CD4-positive, alpha-beta T cell treated with Interleukin-21 for 1 hour (primary cell): ENCODE measurements at regions not wholly inside any gene's neighbourhood (a gene's known extent, or its start where the extent isn't known, plus 50 kb on each side); places are given as distances from the start of the nearest gene placed in this dataset.

Experiments used
- DNase-seq: peaks from one replicate; pipeline ENCODE4 v3.0.0-alpha.2; 2020

DNA sequence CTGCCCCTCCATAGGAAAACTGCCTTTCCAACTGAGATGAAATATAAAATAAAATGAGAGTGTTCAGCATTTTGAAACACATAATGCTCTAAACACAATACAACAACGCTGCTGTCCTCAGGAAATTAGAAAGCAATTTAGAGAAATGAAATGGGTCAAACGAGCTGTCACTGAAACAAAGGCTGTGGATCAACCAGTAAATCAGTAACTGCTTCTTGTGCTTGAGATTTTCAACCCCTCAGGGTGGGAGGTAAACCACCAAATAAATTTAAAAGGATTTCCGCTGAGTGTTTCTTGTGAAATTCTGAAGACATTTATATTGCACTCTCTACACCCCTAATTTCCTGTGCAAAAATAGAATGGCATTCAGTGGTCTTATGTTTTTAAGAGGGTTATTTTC, 657.1 kb upstream of the SEL1L start:
- DNase-seq = no peak

DNA sequence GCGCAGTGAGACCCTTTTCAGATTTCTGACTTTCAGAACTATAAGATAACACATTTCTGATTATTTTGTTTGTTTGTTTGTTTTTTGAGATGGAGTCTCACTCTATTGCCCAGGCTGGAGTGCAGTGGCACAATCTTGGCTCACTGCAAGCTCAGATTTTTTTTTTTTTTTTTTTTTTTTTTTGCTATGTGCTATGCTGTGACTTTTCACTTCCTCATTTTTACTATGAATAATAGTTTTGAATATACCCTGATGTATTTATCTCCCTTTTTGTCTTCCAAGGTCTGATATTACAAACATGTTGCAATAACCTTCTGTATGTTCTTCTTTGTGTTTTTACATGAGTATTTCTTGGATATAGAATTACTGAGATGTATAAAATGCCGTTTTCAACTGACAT, 658.7 kb upstream of the SEL1L start:
- no peak for DNase-seq

DNA sequence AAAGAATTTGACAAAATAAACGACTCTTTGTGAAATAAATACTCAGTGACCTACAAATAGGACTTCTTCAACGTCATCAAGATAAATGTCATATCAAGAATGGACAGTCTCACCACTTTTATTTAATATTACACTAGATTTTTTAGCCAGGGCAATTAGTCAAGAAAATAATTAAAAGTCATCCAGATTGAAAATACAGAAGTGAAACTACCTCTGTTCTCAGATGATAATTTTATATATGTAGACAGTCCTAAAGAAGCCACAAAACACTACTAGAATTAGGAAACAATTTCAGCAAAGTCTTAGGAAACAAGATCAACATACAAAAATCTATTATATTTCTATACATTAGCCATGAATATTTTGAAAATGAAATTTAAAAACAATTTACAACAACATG, 689.6 kb upstream of the SEL1L start:
- DNase-seq = no peak

DNA sequence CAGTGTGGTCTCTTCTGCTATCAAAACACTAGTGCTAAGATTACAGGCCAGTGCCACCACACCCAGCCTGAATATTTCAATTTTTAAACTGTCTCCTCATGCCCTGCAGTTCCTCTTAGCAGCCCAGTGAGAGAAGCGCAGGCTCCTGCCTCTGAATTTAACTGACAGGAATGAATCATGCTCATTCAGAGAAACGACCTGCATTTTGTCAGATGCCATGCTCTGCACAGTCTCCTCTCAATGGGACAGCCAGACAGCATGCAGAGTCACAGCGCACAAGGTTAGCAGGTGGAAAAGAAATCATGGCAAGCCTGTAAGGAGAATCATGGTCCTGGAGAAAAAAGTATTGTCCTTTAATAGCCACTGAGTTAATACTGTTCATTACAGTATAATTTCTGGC, 691.0 kb upstream of the SEL1L start:
- no peak for DNase-seq

DNA sequence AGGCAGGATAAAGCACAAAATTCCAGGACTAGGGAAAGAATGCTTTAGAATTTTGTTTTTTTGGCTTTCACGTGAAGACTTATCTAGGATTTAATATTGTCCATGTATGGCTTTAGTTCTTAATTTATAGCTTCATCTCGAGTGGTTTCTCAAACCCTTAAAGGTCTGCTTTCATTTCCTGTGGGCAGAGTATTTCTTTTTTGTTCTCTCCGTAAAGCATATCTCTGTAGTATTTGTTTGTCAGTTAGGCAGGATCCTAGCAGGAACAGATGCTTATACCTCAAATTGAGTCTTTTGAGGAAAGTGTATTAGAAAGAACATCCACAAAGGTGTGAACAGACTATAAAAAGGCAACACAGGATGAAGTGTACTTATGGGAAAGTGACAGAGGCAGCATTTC, 697.1 kb upstream of the SEL1L start:
- no peak for DNase-seq

DNA sequence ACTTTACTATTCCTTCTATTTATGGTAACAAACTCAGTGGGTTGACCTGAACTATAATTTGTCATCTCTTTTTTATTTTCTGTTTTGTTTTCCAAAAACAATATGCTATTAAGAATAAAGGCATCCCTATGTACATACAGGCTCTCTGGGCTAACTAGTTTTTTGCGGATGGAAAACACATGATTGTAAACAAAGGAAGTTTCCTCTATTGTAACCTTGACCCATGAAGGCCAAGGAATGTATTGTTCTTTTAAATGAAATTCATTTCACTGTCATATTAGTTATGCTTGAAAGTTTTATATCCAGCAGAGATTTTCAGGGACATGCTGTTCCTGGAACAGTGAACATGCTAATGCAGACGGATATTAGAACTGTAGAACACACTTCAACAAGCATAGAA, 705.0 kb upstream of the SEL1L start:
- no peak for DNase-seq

DNA sequence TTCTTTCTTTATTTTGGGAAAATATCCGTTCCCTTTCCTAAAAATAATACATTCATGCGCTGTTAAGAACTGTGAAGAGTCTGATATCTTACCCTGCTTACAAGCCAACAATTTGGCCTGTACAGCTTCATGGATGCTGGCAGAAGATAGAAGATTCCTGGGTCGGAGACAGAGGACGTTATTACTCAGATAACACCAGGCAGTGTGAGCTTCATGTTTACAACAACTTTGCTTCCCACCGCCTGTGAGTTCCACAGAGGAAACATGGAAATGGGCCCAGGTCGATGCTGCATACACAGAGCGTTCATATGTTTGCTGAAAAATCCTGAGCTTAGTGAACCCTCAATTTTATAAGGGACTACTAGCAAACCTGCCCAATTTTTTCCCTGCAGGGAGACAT, 705.6 kb upstream of the SEL1L start:
- DNase-seq = no peak

DNA sequence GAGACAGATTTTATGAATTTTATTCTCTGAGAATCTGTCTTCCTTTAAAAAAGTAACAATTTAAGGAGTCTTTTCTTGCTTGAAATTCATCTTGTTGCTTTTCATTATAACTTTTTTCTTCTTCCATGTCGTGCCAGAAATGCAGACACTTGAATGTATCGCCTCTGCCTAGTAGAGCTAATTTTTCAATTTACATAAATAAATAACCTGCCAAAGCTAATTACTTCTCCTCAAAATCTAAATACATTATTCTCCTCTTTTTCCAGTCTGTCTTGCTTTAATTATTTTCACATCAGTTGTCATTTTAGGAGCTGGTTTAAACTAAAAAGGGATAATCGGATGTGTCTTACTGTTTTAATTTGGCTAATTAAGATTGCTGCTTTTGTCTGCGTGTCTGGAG, 711.1 kb upstream of the SEL1L start:
- DNase-seq = no peak

DNA sequence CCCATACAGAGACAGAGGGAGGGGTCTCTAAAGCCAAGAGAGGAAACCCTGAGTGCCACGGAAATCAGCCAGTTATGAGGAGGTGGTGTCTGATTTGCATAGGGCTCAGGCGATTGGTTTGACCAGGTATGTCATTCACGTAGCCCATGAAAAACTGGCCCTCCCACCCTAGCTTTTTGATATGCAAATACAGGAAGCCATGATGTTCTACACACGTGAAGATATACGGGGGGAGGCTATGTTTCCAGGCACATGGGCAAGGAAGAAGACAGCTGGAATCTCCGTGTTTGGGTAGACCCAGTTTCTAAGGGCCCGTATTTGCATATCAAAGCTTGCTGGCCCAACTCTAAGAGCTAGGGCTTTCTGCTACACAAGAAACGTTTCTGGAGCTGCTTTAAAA, 717.8 kb upstream of the SEL1L start:
- DNase-seq = no peak

DNA sequence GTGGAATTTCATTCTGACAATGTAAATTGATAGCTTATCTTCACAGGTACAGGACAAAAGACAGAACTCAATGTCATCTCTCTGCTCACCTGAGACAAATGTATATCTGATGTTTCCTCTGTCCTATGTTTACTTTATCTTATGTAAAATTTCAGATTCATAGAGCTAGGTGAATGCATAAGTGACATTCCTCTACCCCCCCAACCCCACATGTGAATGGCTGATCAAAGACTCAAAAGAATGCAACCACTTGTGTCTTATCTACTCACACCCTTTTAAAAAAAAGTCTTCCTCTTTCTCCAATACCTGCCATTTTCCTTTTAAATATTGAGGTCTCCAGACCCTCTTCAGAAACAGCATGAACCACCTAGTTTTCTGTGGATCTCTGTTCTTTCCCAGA, 736.6 kb upstream of the SEL1L start:
- no peak for DNase-seq

DNA sequence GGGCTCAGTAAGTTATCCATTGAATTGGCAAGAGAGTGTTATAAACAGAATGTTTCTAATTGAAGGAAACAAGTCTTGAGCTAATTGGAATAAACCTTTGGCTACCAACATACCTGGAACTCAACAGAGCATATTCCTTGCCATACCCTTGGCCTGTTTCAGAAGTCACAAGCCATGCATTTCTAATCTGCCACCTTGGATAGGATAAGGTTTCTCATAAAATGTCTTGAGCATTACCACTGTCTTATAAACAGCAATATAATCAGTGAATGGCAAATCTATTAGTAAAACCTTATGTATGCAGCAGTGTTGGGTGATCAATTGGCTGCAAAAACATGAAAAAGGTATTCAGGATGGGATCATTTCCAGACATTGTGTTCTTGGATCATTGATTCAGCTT, 765.2 kb upstream of the SEL1L start:
- DNase-seq = no peak

DNA sequence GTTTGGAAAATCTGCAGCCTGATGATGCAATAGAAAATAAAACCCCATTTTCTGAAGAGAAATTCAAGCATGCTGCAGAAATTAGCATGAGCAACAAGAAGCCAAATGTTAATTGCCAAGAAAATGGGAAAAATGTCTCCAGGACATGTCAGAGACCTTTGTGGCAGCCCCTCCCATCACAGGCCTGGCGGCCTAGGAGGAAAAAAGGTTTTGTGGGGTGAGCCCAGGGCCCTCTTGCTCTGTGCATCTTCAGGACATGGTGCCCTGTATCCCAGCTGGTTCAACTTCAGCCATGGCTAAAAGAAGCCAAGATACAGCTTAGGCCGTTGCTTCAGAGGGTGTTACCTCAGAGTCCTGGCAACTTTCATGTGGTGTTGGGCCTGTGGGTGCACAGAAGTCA, 775.5 kb upstream of the SEL1L start:
- DNase-seq = no peak

DNA sequence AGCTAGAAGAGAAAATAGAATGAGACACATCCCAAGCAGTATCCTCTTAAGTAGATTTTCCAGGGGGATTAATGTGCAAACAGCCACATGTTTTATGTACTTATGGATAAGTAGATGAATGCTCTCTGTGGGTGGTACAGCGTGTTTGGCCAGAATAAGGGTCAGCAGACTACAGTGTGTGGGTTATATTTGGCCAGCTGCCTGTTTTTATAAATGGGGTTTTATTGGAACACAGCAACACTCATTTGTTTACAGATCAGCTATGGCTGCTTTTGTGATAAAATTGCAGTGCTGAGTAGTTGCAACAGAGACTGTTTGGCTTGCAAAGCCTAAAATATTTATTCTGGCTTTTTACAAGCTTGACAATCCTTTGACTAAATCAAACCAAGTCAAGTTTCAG, 780.2 kb upstream of the SEL1L start:
- DNase-seq = no peak

DNA sequence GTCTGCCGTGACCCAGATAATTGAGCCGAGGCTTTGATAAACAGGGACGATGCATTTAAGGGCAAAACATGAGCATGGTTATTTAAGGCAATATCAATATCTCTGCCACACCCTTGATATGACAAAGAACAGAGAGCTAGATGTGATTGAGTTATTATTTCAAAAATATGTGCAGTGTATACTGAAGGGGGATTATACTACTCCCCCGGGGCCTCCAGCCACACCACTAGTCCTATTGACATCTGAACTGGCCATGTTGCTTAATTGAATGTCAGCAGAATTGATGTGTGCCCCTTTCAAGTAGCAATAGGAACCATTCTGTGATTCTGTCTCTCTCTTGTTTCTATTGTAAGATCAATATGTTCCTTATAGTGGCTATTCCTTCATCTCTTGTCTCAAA, 794.8 kb upstream of the SEL1L start:
- no peak for DNase-seq

DNA sequence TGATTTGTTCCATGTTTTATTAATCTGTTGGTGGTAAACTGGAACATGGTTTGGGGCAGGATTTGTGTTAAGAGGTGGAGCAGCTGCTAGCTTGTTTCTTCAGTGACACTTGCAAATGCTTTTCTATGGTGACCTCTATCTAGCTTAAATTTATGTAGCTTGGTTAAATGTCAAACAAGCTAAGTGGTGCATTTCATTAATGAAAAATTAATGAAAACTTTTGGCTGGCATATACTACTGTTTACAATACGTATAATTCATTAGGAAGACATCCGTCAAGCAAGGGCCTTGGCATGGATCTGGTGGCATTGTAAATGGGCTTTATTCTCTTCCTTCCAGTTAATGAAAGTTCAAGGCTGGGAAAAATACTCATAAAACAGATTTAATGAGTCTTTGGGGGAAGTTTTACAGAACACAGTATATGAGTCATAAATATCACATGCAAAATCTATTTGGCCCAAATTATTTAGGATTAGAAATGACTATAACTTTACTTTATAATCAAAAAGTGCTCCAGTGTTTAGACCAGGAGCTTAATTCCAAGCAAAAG, 807.7 kb upstream of the SEL1L start:
- DNase-seq = no peak

DNA sequence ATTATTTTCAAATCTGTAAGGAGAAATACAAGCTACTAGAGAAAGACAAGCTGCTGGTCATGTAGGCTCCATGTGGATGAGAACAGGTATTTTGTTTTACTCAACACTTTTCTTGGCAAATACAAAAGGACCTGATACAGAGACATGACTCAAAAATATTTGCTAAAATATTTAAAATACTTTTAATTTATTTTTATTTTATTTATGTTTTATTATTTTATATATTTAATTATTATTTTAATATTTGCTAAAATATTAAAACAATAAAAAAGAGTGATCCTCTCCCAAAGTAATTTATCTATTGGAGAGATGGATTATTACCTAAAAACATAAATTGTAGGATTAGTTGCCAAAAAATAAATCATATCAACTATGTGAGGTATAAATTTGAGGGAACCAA, 808.9 kb upstream of the SEL1L start:
- DNase-seq = no peak

DNA sequence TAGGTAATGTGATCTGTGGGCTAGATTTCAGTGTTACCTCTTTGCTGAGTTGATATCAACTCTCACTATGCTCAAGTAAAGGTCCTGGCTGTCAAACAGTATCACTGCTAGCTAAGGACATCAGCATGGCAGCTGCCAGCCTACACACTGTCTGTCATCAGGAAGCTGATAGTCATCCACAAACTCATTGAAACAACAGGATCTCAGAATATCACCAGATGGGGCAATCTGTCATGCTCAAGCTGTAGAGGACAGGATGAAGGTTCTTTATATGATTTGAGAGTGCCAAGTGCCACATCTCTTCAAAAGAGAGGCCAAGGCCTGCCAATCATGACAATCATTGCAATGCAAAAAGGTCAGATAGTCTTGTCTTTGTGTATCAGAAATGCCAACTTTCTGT, 811.5 kb upstream of the SEL1L start:
- DNase-seq = no peak

DNA sequence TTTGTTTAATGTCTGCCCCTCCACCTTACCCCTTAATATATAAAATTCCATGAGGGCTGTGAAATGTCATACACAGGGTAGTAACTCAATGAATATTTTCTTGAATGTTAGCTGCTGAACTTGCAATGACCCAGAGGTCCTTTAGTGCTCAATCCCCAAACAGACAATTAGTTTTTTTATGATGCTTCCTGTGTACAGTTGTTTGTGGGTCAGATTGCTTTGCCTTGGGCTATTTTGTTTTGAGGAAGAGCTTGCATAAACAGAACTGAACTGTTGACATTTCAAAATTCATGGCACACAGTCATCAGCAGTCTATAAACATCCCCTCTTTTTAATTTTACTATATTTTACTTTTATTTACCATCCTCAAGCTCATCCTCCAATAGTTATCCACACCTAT, 820.5 kb upstream of the SEL1L start:
- no peak for DNase-seq

DNA sequence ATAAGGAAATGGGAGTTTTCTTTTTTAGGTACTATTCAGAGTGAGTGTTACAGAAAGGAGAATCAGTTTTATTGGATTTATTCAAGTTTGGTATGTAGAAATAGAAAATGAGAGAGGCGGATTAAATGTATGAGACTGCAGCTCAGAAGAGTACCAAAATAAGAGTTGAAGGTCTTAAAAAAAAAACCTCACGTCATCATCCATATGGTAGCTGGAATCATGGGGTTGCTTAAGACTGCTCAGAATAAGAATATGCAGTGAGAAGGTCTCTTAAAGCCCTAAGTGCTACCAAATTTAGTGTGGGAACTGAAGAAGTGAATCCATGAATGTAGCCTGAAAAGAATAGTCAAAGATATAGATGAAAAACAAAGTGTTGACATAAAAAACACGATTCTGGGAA, 825.5 kb upstream of the SEL1L start:
- DNase-seq = no peak

DNA sequence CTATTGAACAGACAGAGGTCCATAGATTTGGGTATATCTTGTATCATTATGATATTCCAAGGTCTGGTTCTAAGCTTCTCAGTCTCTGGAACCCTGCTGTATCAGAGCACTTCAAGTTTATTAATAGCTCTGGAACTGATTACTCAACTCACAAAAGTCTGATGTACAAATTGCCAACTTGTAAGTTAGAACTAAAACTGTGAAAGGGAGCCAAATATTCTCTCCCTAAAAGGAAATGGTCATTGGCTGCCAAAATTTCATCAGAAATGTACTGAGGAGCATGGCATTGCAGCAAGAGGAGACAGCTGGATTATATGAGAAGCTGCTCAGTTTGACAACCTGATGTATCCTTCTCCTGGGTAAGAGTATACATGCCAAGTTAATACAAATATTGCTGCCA, 828.8 kb upstream of the SEL1L start:
- DNase-seq = no peak

DNA sequence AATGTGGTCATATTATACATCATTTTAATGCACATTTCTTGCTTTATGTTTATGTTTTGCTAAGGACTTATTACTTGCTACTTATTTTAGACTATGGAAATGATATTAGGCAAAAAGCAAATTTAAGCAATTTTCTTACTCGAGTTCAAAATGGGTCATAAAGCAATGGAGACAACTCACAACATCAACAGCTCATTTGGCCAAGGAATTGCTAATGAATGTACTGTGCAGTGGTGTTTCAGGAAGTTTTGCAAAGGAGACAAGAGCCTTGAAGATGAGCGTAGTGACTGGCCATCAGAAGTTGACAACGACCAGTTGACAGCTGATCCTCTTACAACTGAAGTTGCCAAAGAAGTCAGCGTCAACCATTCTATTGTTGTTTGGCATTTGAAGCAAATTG, 831.8 kb upstream of the SEL1L start:
- no peak for DNase-seq

DNA sequence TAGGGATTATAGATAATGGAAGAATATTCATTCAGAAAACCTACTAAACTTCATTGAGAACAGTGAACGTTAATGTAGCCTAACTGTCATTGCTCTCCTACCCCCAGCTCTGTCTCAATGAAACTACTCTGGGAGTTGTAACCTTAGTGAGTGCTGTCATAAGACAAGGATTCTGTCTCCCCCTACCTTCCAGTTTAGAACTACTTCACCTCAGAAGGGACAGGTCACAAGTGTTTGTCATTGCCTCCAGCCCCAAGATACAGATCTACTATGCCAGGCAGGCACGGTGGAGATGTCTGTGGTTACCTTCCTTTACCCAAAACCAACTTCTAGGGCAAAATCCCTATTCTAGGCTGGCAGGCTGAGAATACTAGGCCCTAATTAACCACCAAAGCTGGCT, 833.1 kb upstream of the SEL1L start:
- DNase-seq = no peak

DNA sequence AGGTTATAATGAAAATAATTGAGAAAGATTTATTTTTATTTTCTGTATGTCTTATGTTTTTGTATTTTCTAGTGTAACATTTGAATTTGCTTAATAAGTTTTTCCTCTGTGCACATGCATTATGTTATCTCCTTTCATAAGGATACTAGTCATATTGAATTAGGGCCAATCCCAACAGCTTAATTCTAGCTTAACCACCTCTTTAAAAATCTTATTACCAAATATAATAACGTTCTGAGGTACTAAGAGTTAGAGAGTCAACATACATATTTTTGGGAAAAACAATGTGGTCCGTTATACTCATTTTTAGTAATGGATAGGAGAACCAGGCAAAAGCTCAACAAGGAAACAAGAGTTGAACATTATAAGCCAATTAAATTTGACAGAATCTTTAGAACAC, 845.6 kb upstream of the SEL1L start:
- no peak for DNase-seq

DNA sequence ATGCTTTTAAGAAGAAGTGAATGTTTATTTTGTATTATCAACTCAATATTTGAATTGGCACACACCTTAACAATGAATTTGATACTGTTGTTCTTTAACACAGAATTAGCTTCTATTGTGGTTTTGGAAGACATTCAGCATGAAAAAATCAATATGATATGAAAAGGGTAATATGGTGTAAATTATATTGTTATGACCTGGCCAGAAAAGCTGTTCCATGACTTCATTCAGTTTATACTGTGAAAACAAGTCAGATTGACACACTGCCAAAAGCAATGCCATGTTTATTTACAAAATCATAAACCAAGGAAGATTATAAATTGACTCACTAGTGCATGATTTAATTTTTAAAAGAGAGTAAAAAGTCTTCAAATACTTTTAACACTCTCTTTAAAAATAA, 851.4 kb upstream of the SEL1L start:
- no peak for DNase-seq

DNA sequence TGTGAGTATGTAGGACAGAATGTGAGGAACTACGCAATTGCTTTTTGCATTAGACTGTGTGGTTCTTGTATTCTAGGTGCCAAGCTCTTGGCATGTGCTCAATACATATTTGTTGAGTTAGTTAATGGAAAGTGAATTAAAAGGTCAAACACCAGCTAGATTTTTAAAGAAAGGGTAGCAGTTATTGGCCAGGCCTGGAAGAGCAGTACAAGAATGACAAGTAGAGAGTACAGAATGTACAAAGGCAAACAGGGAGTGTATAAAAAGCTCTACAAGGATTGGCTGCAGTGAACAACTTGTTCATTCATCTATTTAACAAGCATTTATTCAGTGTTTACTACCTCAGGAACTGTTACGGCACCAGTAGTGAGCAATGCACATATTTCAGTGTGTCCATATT, 854.0 kb upstream of the SEL1L start:
- no peak for DNase-seq

DNA sequence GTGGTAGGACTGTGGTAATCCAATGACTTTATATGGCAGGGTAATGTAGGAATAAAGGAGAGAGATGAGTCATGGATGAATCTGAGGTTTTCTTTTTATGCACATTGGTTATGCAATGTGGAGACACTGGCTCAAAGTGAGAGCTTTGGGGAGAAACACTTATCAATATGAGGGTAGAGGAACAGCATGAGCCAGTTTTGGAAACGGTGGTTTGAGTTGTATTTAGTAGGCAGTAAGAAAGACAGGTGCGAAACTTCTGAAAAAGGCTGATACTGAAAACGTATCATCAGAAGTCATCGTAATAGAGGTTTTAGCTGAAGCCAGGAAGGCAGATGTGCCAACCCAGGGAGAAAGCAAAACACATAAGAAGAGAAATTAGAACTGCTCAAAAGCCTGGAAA, 854.8 kb upstream of the SEL1L start:
- no peak for DNase-seq
